ENCODE measurements at regions not wholly inside any gene's neighbourhood (a gene's known extent, or its start where the extent isn't known, plus 50 kb on each side); places are given as distances from the start of the nearest gene placed in this dataset.

- no peak for DNase-seq
- Mint-ChIP-seq H3K4me1 (no peaks in the 10 kb centered on the region), H3K36me3 (ENCODE audit: low read depth) (no peaks in the 10 kb centered on the region), H3K9me3 (no peaks in the 10 kb centered on the region), H3K27me3 (peaks cover 4% of the 10 kb centered on the region), H3K4me3 (no peak overlapping the region), H3K27ac (no peak overlapping the region)
- ChIA-PET CTCF (no interaction called here), POLR2A (no interaction called here)
Observed at GRCh38 chr1:90402893-90403849, 313.9 kb downstream of the BARHL2 start.

- ChIA-PET CTCF (no interaction called here), POLR2A (no interaction called here)
- Mint-ChIP-seq H3K36me3 (ENCODE audit: low read depth) (no peaks in the 10 kb centered on the region), H3K27me3 (peaks cover 4% of the 10 kb centered on the region), H3K4me1 (no peaks in the 10 kb centered on the region), H3K4me3 (no peak overlapping the region), H3K9me3 (no peaks in the 10 kb centered on the region), H3K27ac (no peak overlapping the region)
- DNase-seq = no peak
Observed at GRCh38 chr1:90400131-90400530, 317.0 kb downstream of the BARHL2 start.

GRCh38 chr1:90396917-90397316 is 320.2 kb downstream of the BARHL2 start:
- H3K27ac Mint-ChIP-seq = no peak overlapping the region
- ChIA-PET CTCF (no interaction called here), POLR2A (no interaction called here)
- H3K27me3 Mint-ChIP-seq = peaks cover 4% of the 10 kb centered on the region
- H3K36me3 Mint-ChIP-seq (ENCODE audit: low read depth) = no peaks in the 10 kb centered on the region
- DNase-seq = no peak
- H3K9me3 Mint-ChIP-seq = no peaks in the 10 kb centered on the region
- no peak overlapping the region for H3K4me3 Mint-ChIP-seq
- no peaks in the 10 kb centered on the region for H3K4me1 Mint-ChIP-seq

GRCh38 chr1:90394247-90394646 is 322.9 kb downstream of the BARHL2 start:
- H3K27ac Mint-ChIP-seq = no peak overlapping the region
- peaks cover 2% of the 10 kb centered on the region for H3K27me3 Mint-ChIP-seq
- ChIA-PET CTCF (no interaction called here), POLR2A (no interaction called here)
- no peak for DNase-seq
- H3K4me1 Mint-ChIP-seq = no peaks in the 10 kb centered on the region
- no peaks in the 10 kb centered on the region for H3K9me3 Mint-ChIP-seq
- no peak overlapping the region for H3K4me3 Mint-ChIP-seq
- H3K36me3 Mint-ChIP-seq (ENCODE audit: low read depth) = no peaks in the 10 kb centered on the region

DNA sequence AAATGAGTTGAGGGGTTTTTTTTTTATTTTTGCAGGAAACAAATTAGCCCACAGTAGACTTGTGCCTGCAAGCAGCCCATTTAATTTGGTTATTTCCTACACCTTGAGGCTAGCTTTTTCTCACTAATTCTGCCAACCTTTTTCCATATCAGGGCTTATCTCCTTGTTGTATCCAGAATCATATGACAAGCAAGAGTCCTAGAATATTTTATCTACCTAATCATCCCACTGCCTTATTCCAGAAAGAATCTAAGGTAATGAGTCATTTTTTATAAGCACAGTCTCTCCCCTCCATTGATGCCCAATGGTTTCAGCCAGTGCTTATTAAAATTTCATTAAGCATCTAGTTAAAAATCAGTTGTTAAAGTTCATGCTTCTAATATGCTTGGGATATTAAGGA is 324.1 kb downstream of the BARHL2 start:
- no peak overlapping the region for H3K27ac Mint-ChIP-seq
- H3K4me1 Mint-ChIP-seq = no peaks in the 10 kb centered on the region
- no peaks in the 10 kb centered on the region for H3K36me3 Mint-ChIP-seq (ENCODE audit: low read depth)
- ChIA-PET POLR2A (no interaction called here), CTCF (no interaction called here)
- H3K4me3 Mint-ChIP-seq = no peak overlapping the region
- no peaks in the 10 kb centered on the region for H3K27me3 Mint-ChIP-seq
- DNase-seq = no peak
- H3K9me3 Mint-ChIP-seq = no peaks in the 10 kb centered on the region

- ChIA-PET CTCF (no interaction called here), POLR2A (no interaction called here)
- Mint-ChIP-seq H3K4me1 (no peaks in the 10 kb centered on the region), H3K36me3 (ENCODE audit: low read depth) (no peaks in the 10 kb centered on the region), H3K9me3 (no peaks in the 10 kb centered on the region), H3K27me3 (no peaks in the 10 kb centered on the region), H3K4me3 (no peak overlapping the region), H3K27ac (no peak overlapping the region)
- no peak for DNase-seq
Observed at GRCh38 chr1:90391126-90391525, 326.0 kb downstream of the BARHL2 start.

DNA sequence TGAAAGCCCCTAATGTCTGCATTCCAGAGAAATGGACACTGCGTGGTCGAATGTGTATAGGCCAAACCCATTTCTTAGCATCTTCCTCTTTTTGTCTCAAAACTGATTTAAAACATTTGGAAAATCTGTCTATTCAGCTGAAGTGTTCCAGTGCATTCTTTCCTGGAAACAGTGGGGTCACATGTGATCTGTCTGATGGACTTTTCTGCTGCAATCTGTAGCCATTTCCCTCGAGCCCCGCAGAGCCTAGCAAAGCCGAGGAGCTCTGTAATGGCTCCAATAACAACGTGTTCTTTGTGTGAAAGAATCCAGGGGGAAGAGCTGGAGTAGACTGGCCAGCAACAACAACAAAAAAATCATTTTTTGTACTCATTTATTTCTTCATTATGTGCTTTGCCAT is 329.3 kb downstream of the BARHL2 start:
- Mint-ChIP-seq H3K27me3 (no peaks in the 10 kb centered on the region), H3K36me3 (ENCODE audit: low read depth) (no peaks in the 10 kb centered on the region), H3K9me3 (no peaks in the 10 kb centered on the region), H3K27ac (no peak overlapping the region), H3K4me1 (no peaks in the 10 kb centered on the region), H3K4me3 (no peak overlapping the region)
- ChIA-PET CTCF (no interaction called here), POLR2A (no interaction called here)
- no peak for DNase-seq

GRCh38 chr1:90386899-90387720 is 330.0 kb downstream of the BARHL2 start:
- no peaks in the 10 kb centered on the region for H3K9me3 Mint-ChIP-seq
- H3K27ac Mint-ChIP-seq = no peak overlapping the region
- ChIA-PET POLR2A (no interaction called here), CTCF (no interaction called here)
- no peak overlapping the region for H3K4me3 Mint-ChIP-seq
- H3K36me3 Mint-ChIP-seq (ENCODE audit: low read depth) = no peaks in the 10 kb centered on the region
- DNase-seq = no peak
- no peaks in the 10 kb centered on the region for H3K4me1 Mint-ChIP-seq
- no peaks in the 10 kb centered on the region for H3K27me3 Mint-ChIP-seq

DNA sequence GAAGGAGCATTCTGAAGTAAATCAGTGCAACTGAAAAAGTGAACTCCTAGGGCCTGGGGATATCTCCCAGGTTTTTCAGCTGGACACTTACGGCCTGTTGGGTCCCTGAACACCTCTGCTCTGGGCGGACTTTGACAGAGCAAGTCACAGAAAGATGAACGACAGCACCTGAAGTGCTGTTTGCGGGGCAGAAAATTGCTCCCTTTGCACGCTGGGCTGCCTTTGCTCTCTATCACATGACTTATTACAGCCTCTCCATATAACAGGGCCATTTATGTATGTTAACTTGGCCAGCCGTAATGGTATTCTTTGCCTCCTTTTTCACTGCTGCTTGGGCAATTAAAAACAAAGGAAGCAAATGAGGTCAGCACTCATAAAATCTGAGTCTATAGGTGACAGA is 332.9 kb downstream of the BARHL2 start:
- no peak for DNase-seq
- Mint-ChIP-seq H3K27ac (no peak overlapping the region), H3K9me3 (no peaks in the 10 kb centered on the region), H3K4me1 (no peaks in the 10 kb centered on the region), H3K27me3 (peaks cover 2% of the 10 kb centered on the region), H3K4me3 (no peak overlapping the region), H3K36me3 (ENCODE audit: low read depth) (no peaks in the 10 kb centered on the region)
- POLR2A ChIA-PET = no interaction called here
- CTCF ChIA-PET = no interaction called here

DNA sequence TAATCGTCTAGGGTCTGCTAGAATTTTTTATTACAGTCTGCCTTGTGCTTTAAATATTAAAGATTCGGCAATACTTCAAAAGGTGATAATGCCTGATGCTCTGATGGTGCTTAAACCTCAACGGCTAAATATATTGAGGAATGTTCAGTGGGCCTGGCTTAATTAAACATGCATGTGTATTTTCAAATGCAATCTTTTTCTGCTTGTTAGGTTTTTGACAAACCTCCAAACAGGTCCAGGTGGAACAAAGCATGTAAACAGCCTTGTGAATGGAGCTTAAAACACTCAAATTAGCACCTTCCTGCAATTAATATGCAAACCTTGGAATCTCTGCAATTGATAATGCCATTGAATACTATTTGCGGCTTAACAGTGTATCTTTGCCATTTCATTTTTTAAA is 334.9 kb downstream of the BARHL2 start:
- no peaks in the 10 kb centered on the region for H3K4me1 Mint-ChIP-seq

DNA sequence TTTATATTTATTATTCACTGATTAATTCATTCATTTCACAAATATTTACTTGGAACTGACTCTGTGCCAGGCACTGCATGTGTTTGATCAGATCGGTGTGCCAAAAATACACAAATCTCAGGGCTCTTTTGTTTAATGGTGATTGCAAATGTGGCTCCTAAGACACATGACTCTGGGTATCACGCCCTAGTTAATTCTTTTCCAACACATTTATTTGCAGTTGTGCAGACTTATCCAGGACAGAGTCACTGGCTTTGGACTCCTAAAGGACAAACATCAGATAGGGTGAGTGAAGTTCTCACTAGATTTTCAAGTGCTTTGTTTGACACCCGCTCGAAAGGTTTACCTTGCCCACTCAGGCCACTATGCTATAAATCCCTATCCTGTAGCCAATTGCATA is 335.5 kb downstream of the BARHL2 start:
- POLR2A ChIA-PET = no interaction called here
- Mint-ChIP-seq H3K27ac (no peak overlapping the region), H3K27me3 (peaks cover 2% of the 10 kb centered on the region), H3K36me3 (ENCODE audit: low read depth) (no peaks in the 10 kb centered on the region), H3K9me3 (no peaks in the 10 kb centered on the region), H3K4me3 (no peak overlapping the region), H3K4me1 (no peaks in the 10 kb centered on the region)
- CTCF ChIA-PET = no interaction called here
- DNase-seq = no peak

More for the DNA sequence above, 334.9 kb downstream of the BARHL2 start:
- H3K27ac Mint-ChIP-seq = no peak overlapping the region
- no peak for DNase-seq
- no peaks in the 10 kb centered on the region for H3K36me3 Mint-ChIP-seq (ENCODE audit: low read depth)
- no peaks in the 10 kb centered on the region for H3K9me3 Mint-ChIP-seq
- no peak overlapping the region for H3K4me3 Mint-ChIP-seq
- ChIA-PET CTCF (no interaction called here), POLR2A (no interaction called here)
- H3K27me3 Mint-ChIP-seq = peaks cover 2% of the 10 kb centered on the region

DNA sequence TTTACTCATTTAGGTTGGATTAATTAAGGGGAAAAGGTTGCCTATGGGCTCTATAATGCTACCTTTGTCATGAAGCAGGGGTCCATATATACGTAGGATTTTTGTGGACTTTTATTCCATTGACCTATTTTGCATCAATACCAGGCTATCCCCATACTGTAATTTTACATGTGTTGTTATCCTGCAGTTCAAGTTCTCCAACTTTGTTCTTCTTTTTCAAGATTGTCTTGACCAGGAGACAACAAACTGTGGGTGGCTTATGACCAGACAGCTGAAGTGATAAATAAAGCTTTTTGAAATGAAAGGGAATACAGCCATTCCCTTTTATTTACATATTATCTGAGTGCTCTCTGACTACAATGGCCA is 345.7 kb downstream of the BARHL2 start:
- Mint-ChIP-seq H3K27me3 (peaks cover 5% of the 10 kb centered on the region), H3K36me3 (ENCODE audit: low read depth) (no peaks in the 10 kb centered on the region), H3K4me1 (peaks cover 3% of the 10 kb centered on the region), H3K27ac (no peak overlapping the region), H3K9me3 (no peaks in the 10 kb centered on the region), H3K4me3 (no peak overlapping the region)
- ChIA-PET POLR2A (no interaction called here), CTCF (interaction anchor here (0.7 kb wide), 1 partner anchor 320 kb away, joined by 4 read pairs; no protein-coding TSS in a partner anchor)
- no peak for DNase-seq

DNA sequence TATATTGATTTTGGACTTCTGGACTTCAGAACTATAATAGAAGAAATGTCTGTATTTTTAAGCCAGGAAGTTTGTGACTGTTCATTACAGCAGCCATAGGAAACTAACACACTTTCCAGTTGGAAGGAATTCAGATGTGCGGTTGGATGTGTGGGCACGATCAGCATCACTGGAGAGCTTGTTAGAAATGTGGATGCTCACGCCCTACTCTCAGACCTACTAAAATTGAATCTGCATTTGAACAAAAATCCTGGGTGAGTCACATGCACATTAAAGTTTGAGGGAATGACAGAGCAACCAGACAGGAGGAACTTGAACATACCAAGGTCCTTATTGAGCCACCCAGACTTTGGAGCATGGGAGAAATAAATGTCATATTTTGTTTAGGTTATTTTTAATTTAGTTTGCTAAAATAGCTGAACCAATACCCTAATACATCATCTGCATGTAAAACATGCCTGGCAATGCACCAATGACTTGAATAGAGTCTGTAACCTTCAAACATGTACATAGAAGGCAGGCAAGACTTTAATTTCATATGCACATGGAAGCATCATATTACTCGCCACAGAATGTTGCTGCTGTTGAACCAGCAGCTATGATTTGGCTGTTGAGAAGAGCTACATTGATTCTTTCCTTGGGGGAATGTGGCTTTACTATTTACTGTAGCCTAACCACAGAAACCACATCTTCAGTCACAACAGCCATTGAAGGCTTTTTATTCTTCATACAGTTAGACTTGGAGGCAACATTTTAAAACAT is 346.2 kb downstream of the BARHL2 start:
- H3K4me1 Mint-ChIP-seq = peaks cover 3% of the 10 kb centered on the region
- H3K9me3 Mint-ChIP-seq = no peaks in the 10 kb centered on the region
- no peak overlapping the region for H3K4me3 Mint-ChIP-seq
- ChIA-PET POLR2A (no interaction called here), CTCF (interaction anchor here (0.7 kb wide), 1 partner anchor 320 kb away, joined by 4 read pairs; no protein-coding TSS in a partner anchor)
- no peak overlapping the region for H3K27ac Mint-ChIP-seq
- H3K27me3 Mint-ChIP-seq = peaks cover 8% of the 10 kb centered on the region
- H3K36me3 Mint-ChIP-seq (ENCODE audit: low read depth) = no peaks in the 10 kb centered on the region
- DNase-seq = no peak
